HCT116 (cell line): ENCODE measurements at regions not wholly inside any gene's neighbourhood (a gene's known extent, or its start where the extent isn't known, plus 50 kb on each side); places are given as distances from the start of the nearest gene placed in this dataset.

Experiments used
- ATAC-seq: fragments of 200-7000 bp; cut with Tn5 transposase; 2 replicates; pipeline ENCODE4 v1.9.1; 2020; ENCODE audit warnings: mild to moderate bottlenecking, moderate library complexity
- BruUV-seq: library from RNA; stranded (reverse); fragments of 400-500 nt; replicated peaks from 2 replicates; lab custom pipeline; 2021; lab: Mats Ljungman, UMichigan
- CTCF ChIA-PET: fragments of 300-600 bp; sonication (Branson Sonifier 250); formaldehyde crosslinking; loops from one replicate; lab custom pipeline; 2021; ENCODE audit warnings: antibody characterized with exemption; lab: Charles Lee
- POLR2A ChIA-PET: fragments of 300-600, 350-600 bp; sonication (Branson Sonifier 250); formaldehyde crosslinking; loops from one replicate; lab custom pipeline; 2021; ENCODE audit warnings: antibody characterized with exemption; lab: Charles Lee
- RAD21 ChIA-PET, 2 experiments: fragments of 300-600 bp; sonication (Branson Sonifier 250); formaldehyde crosslinking; loops; one replicate each; lab custom pipeline; 2023; ENCODE audit warnings: low total read pairs in 2 of 2; ENCODE audit not compliant: uncharacterized antibody in 2 of 2, unreplicated experiment in 2 of 2, low non-redundant PET in 1 of 2; lab: Charles Lee
- DNase-seq: peaks from one replicate; pipeline ENCODE4 v3.0.0-alpha.2; 2010; ENCODE audit warnings: low read depth, low spot score
- H2AFZ ChIP-seq: fragments of 200-600 bp; shearing (Covaris generic), sonication (generic); 2 replicates; pipeline ENCODE4 v1.6.1; 2017; ENCODE audit warnings: low read depth, mixed run types, mixed read lengths, antibody characterized with exemption, low read length; ENCODE audit not compliant: poor library complexity, severe bottlenecking
- H3K27ac ChIP-seq: 2 replicates; pipeline ENCODE4 v1.5.1; 2012; ENCODE audit warnings: low read depth, low read length
- H3K27me3 ChIP-seq: fragments of 200-600 bp; sonication (generic); 2 replicates; pipeline ENCODE4 v1.6.1; 2016; ENCODE audit warnings: mixed run types, low read length, mixed read lengths; ENCODE audit not compliant: insufficient read depth
- H3K36me3 ChIP-seq, 2 experiments: fragments of 200-500 bp in 1 of 2; fragments of 200-600 bp in 1 of 2; sonication (Bioruptor generic) in 1 of 2; sonication (generic) in 1 of 2; 2 replicates each; pipeline versions ENCODE4 v1.5.1 to v1.6.1; 2014 to 2016; ENCODE audit warnings: low read length in 2 of 2, inconsistent platforms in 1 of 2, mixed read lengths in 1 of 2, mixed run types in 1 of 2; ENCODE audit not compliant: insufficient read depth in 2 of 2, control insufficient read depth in 1 of 2
- H3K4me1 ChIP-seq, 2 experiments: fragments of 200-600 bp in 1 of 2; sonication (generic) in 1 of 2; 2 replicates each; pipeline versions ENCODE4 v1.5.1 to v1.6.1; 2012 to 2017; ENCODE audit warnings: low read length in 2 of 2, inconsistent platforms in 1 of 2, mild to moderate bottlenecking in 1 of 2, mixed read lengths in 1 of 2, mixed run types in 1 of 2, moderate library complexity in 1 of 2; ENCODE audit not compliant: insufficient read depth in 2 of 2, control insufficient read depth in 1 of 2
- H3K4me2 ChIP-seq: fragments of 200-600 bp; sonication (generic); 2 replicates; pipeline ENCODE4 v1.6.1; 2017; ENCODE audit warnings: mixed run types, low read length, mixed read lengths
- H3K4me3 ChIP-seq, 2 experiments: fragments of 200-600 bp in 1 of 2; sonication (generic) in 1 of 2; replicated peaks in 1 of 2; 2 replicates each; pipeline ENCODE4 v1.5.1; 2011 to 2016; ENCODE audit warnings: low read length in 2 of 2, control low read depth in 1 of 2, low read depth in 1 of 2, mild to moderate bottlenecking in 1 of 2, mixed read lengths in 1 of 2, mixed run types in 1 of 2
- H3K79me2 ChIP-seq: fragments of 200-600 bp; sonication (generic); 2 replicates; pipeline ENCODE4 v1.6.1; 2017; ENCODE audit warnings: mild to moderate bottlenecking, mixed run types, low read length, moderate library complexity, mixed read lengths; ENCODE audit not compliant: insufficient read depth
- H3K9ac ChIP-seq: fragments of 200-600 bp; sonication (generic); 2 replicates; pipeline ENCODE4 v1.6.1; 2016; ENCODE audit warnings: low read length, mixed read lengths
- H3K9me2 ChIP-seq: fragments of 200-600 bp; sonication (generic), shearing (Covaris generic); 2 replicates; pipeline ENCODE4 v1.6.1; 2017; ENCODE audit warnings: mixed run types, mild to moderate bottlenecking, moderate library complexity; ENCODE audit not compliant: insufficient read depth
- H3K9me3 ChIP-seq, 2 experiments: fragments of 200-500 bp in 1 of 2; fragments of 200-600 bp in 1 of 2; sonication (Bioruptor generic) in 1 of 2; sonication (generic) in 1 of 2; 2 replicates each; pipeline ENCODE4 v1.6.1; 2014 to 2017; ENCODE audit warnings: low read length in 2 of 2, mixed read lengths in 2 of 2, inconsistent platforms in 1 of 2, low read depth in 1 of 2, mild to moderate bottlenecking in 1 of 2, mixed run types in 1 of 2, moderate library complexity in 1 of 2; ENCODE audit not compliant: control insufficient read depth in 1 of 2, insufficient read depth in 1 of 2
- H4K20me1 ChIP-seq: fragments of 200-600 bp; sonication (generic), shearing (Covaris generic); 2 replicates; pipeline ENCODE4 v1.6.1; 2017; ENCODE audit warnings: mixed run types, mild to moderate bottlenecking, moderate library complexity; ENCODE audit not compliant: insufficient read depth
- CEBPB ChIP-seq: IDR thresholded peaks from 2 replicates; pipeline ENCODE4 v1.6.1; 2012; ENCODE audit warnings: low read depth
- ELF1 ChIP-seq: IDR thresholded peaks from 2 replicates; pipeline ENCODE4 v1.6.1; 2012; ENCODE audit warnings: low read depth, borderline replicate concordance
- JUND ChIP-seq: IDR thresholded peaks from 2 replicates; pipeline ENCODE4 v1.6.1; 2012
- ZFX ChIP-seq: fragments of 450-650 bp; IDR thresholded peaks from 2 replicates; pipeline ENCODE4 v1.6.1; 2017
- intact Hi-C: fragments of 100-400 bp; cut with micrococcal nuclease; formaldehyde crosslinking; loops from 2 replicates; pipeline ENCODE4 v1.10.0; 2022
- TF ChIP-seq, protein P1 (sequence below): IDR thresholded peaks from 2 replicates; pipeline ENCODE4 v1.6.1; 2012
- TF ChIP-seq, protein P2 (sequence below), 3 experiments: fragments of 200-600 bp in 1 of 3; sonication (generic) in 1 of 3; IDR thresholded peaks in 2 of 3; conservative IDR thresholded peaks in 1 of 3; 2 replicates each; pipeline ENCODE4 v1.5.1; 2012 to 2017; ENCODE audit warnings: low read depth in 2 of 3, low read length in 2 of 3, antibody characterized with exemption in 1 of 3, borderline replicate concordance in 1 of 3, control low read depth in 1 of 3, mild to moderate bottlenecking in 1 of 3, mixed read lengths in 1 of 3, mixed run types in 1 of 3, moderate library complexity in 1 of 3; ENCODE audit not compliant: insufficient read depth in 1 of 3

DNA sequence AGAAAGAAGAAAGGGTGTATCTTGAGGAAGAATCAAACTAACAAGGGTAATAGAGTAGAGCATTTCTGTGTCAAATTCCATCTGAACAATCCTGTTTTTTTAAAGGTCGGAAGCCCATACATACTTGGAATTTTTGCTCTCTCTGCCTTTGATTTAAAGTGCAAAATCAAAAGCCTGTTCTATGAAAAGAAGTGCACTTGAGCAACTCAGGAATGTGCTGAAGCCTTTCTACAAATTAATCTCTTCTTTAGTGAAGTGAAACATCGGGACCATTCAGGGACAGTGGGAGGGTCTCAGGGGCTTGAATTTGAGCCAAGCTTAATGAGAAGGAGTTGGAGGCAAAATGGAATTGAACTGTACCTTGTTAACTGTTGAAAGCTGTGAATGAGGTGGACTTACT is 1008.5 kb upstream of the LCORL start:
- H3K9me2 ChIP-seq, result no peaks in the 10 kb centered on the region
- H3K27me3 ChIP-seq, result no peaks in the 10 kb centered on the region
- TF ChIP-seq ZFX (no peak), JUND (no peak), CEBPB (no peak)
- TF ChIP-seq, protein P1, sequence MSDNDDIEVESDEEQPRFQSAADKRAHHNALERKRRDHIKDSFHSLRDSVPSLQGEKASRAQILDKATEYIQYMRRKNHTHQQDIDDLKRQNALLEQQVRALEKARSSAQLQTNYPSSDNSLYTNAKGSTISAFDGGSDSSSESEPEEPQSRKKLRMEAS, result no peak
- TF ChIP-seq, all 23 proteins: peak for 0
- Histone ChIP-seq H3K4me2 (no peak overlapping the region), H2AFZ (no peak overlapping the region), H3K4me1 (no peaks in the 10 kb centered on the region), H3K9ac (no peak overlapping the region), H3K4me3 (no peak overlapping the region), H3K36me3 (no peaks in the 10 kb centered on the region), H3K79me2 (no peaks in the 10 kb centered on the region), H3K9me3 (no peaks in the 10 kb centered on the region), H3K27ac (no peak overlapping the region), H4K20me1 (no peaks in the 10 kb centered on the region)
- BruUV-seq, result no TSS peak
- no peak for DNase-seq
- RAD21 ChIA-PET, result no interaction called here
- POLR2A ChIA-PET, result no interaction called here
- ATAC-seq, result no peak
- intact Hi-C loops, result no loop called here
- CTCF ChIA-PET, result no interaction called here

DNA sequence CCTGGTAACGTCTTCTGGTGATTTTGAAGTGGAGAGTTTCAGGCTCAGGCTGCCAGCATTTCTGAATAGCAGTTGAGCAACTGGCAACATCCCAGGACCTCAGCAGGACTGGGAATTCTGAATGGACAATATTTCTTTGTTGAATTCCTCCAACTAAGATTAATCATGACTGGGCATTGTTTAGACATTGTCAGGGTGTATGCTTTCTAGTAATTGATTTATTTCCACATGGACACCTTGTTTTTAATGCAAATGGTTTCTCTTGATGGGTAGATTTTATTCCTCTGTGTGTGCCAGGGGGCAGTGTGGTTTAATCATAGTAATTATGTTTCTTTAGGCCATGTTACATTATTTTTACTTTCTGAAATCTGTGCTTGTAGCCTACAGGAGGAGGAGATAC is 1004.7 kb upstream of the LCORL start:
- CTCF ChIA-PET, result no interaction called here
- Histone ChIP-seq H4K20me1 (no peaks in the 10 kb centered on the region), H3K9ac (no peak overlapping the region)
- no TSS peak for BruUV-seq
- no peak for TF ChIP-seq ELF1
- TF ChIP-seq, protein P2, sequence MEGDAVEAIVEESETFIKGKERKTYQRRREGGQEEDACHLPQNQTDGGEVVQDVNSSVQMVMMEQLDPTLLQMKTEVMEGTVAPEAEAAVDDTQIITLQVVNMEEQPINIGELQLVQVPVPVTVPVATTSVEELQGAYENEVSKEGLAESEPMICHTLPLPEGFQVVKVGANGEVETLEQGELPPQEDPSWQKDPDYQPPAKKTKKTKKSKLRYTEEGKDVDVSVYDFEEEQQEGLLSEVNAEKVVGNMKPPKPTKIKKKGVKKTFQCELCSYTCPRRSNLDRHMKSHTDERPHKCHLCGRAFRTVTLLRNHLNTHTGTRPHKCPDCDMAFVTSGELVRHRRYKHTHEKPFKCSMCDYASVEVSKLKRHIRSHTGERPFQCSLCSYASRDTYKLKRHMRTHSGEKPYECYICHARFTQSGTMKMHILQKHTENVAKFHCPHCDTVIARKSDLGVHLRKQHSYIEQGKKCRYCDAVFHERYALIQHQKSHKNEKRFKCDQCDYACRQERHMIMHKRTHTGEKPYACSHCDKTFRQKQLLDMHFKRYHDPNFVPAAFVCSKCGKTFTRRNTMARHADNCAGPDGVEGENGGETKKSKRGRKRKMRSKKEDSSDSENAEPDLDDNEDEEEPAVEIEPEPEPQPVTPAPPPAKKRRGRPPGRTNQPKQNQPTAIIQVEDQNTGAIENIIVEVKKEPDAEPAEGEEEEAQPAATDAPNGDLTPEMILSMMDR (IDR thresholded peaks at IDR 0.05 in 2 of 3, conservative IDR thresholded peaks at IDR 0.05 in 1 of 3; ENCODE audit: borderline replicate concordance in 1 of 3, insufficient read depth in 1 of 3, low read depth in 2 of 3, low read length in 2 of 3), result 0 out of 6 replicates have a peak, but pooled peaks of 1 of the 3 experiments have one; percentile 11
- TF ChIP-seq, all 23 proteins: peak for 1
- H3K27me3 ChIP-seq, result no peaks in the 10 kb centered on the region
- no peaks in the 10 kb centered on the region for H3K9me3 ChIP-seq
- no peaks in the 10 kb centered on the region for H3K79me2 ChIP-seq
- H3K27ac ChIP-seq, result no peak overlapping the region
- ChIA-PET POLR2A (no interaction called here), RAD21 (no interaction called here)
- no peaks in the 10 kb centered on the region for H3K36me3 ChIP-seq
- H3K4me2 ChIP-seq, result no peak overlapping the region
- no peak for ATAC-seq
- no peak overlapping the region for H2AFZ ChIP-seq
- H3K4me3 ChIP-seq, result no peak overlapping the region
- no peak for DNase-seq
- intact Hi-C loops, result no loop called here
- no peaks in the 10 kb centered on the region for H3K9me2 ChIP-seq
- no peaks in the 10 kb centered on the region for H3K4me1 ChIP-seq
